Activated CD8-positive, alpha-beta memory T cell treated with anti-CD3 and anti-CD28 coated beads, Interleukin-2, amount 50 U/mL, for 1 hour (primary cell): ENCODE measurements at regions not wholly inside any gene's neighbourhood (a gene's known extent, or its start where the extent isn't known, plus 50 kb on each side); places are given as distances from the start of the nearest gene placed in this dataset.
"Not testable (repeated sequence)": the region's sequence is repeated elsewhere in the genome, so short reads cannot be mapped to it uniquely, and the experiment has no call there.

Source experiments
- DNase-seq: peaks from one replicate; pipeline ENCODE4 v3.0.0-alpha.2; 2020; ENCODE audit errors: extremely low read depth

- DNase-seq: no peak
These were observed 224.7 kb upstream of the EGLN3 start for GRCh38 chr14:34175574-34175973.

- no peak for DNase-seq
These were observed 224.1 kb upstream of the EGLN3 start for GRCh38 chr14:34174973-34175372.

DNA sequence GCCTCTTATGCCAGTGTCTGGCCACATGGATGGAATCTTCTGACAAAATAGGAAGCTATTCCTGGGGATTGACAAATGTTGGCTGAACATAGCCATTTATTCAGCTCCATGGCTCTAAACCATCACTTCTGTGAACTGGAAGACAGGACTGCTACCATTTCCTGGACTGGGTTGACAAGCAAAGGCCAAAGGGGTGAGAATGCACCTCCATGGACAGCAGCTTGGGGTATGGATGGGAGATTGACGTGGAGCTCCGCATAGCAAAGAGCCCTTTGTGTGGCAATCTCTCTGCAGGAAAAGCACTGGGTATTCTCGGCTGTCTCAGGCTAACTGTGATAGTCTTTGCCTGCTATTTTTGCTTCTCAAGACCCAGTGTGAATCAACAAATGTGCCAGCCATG is 223.0 kb upstream of the EGLN3 start:
- DNase-seq: no peak

DNA sequence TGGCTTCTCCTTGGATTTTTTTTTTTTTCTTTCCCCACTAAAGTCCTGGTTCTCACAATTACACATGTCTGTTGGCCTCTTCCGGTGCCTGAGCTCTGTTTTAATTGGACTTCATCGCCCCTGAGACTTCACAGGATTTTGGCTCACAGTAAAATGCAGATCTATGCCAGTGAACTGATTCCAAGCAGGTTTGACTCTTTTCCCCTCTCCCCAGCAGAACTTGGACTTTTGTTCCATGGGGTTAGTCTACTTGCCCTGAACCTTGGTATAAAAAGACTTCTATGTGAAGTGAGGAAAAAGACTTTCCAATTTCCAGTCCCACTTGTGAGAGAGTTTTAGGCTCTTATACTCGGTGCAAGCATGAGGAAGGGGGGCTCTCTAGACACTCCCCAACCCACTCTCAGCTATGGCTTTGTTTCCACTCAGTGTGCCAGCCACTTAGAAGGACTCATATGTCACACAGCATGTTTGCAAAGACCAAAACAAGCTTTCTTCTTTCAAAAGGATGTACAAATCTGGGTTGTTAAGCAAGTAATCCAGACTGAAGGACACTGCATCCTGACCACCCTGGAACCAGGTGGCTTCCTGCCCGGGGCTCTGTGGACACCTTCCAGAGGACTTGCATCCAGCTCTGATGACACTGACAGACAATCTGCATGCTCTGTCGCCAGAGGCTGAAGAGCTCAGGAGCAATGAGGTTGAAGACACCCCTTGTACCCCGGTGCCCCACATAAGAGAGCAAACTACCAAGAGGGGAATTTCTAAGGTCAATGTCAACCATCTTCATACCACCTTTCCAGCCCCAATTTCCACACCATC is 221.9 kb upstream of the EGLN3 start:
- DNase-seq: no peak

GRCh38 chr14:34172173-34172451 is 221.2 kb upstream of the EGLN3 start:
- DNase-seq: no peak

DNA sequence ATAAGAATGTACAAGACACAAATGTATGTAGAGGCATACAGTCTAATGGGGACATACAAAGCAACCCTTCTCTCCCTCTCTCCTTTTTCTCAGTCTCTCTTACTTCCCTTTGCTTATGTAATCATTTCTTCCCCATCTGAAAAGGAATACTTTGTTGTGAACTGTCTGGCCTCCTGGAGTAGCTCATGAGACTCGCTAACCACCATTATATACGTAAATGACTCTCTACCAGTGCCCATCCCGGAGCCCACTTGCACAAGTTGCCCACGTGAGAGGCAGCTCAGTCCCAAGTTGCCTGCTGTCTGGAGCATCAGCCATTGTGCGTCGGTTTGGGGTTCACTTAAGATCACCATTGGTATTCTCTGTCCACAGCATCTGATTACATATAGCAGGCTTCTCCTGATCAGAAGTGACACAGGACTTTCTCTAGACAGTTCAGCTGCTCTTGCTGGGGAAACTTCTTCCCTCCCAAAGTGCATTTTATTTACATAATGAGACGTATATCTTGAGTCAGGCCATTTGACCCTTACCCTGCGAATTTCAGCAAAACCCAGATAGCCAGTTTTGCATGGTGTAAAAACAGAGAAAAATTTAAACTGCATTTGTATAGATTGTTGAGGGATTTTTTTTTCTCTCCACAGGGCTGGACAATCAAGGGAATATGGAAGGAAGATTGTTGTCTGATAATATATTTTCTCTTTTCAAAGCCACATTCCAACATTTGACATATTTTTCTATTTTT is 220.7 kb upstream of the EGLN3 start:
- DNase-seq: no peak

- no peak for DNase-seq
These were observed 220.0 kb upstream of the EGLN3 start for GRCh38 chr14:34170882-34171281.

DNA sequence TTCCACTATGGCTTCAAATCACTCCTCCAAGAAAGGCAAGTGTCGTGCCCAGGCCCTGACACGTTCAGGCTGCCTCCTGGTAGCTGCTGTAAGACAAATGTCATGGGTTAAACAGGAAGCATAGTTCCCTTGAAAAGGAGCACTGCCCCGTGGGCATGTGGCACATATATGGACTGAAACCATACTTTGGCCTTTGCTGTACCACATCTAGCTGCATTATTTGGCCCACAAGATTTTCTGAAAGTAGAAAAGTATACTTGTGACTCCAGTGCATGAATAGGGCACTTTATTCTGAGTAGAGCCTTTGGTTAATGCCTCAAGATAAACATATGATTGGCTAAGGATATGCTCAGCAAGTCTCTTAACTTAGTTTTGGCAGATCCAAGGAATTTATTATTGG is 218.7 kb upstream of the EGLN3 start:
- no peak for DNase-seq

GRCh38 chr14:34168656-34169055 is 217.8 kb upstream of the EGLN3 start:
- DNase-seq: no peak

DNA sequence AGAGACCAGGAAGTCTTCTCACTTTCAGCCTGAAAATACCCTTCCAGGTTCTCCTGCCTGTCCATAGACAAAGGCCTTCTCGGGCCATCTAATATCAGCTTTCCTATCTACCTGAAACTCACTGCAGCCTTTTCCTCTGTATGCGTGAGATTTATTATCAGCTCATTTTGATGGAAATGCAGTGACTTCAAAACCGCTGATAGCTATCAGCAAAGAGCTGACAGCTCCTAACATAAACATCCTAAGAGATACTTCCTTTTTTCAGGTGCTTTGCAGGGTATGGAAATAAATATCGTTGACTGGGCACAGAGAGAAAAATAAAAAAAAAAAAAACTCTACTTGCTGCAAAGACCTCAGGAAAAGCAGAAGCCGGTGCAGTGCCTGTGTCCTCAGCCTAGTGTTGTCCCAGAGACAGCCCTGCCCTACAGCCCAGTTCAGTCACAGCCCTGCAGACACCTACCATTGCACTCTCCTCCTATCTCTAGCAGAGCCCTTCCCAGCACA is 215.0 kb upstream of the EGLN3 start:
- DNase-seq: no peak

DNA sequence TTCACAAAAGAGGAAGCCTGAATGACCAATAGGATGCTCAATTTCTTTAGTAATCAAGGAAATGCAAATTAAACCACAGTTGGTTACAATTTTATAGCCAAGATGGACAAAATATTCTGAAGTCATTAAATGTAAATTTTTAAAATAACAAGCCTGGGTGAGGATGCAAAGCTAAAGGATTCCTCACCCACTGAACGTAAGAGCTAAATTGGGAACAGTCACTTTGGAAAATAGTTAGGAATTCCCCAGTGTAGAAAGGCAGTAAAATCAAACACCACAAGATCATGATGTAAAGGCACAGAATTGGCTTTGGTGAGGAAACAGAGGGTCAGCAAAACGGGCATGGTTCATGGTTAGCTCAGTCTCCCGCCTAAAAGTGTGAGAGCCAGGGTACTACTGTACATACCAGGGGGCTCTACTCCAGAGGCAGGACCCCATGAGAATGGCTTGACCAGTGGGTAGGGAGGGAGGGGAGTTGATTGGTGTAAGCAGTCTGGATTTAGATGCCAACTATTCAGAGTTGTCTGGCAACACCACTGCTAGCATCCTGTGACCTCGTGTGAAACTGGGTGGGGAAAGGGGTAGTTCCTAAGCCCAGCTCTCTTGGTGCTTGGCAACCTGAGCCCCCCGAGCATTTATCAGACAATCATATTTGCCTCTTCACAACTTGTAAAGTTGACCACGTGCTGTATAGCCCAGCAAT is 213.4 kb upstream of the EGLN3 start:
- no peak for DNase-seq

DNA sequence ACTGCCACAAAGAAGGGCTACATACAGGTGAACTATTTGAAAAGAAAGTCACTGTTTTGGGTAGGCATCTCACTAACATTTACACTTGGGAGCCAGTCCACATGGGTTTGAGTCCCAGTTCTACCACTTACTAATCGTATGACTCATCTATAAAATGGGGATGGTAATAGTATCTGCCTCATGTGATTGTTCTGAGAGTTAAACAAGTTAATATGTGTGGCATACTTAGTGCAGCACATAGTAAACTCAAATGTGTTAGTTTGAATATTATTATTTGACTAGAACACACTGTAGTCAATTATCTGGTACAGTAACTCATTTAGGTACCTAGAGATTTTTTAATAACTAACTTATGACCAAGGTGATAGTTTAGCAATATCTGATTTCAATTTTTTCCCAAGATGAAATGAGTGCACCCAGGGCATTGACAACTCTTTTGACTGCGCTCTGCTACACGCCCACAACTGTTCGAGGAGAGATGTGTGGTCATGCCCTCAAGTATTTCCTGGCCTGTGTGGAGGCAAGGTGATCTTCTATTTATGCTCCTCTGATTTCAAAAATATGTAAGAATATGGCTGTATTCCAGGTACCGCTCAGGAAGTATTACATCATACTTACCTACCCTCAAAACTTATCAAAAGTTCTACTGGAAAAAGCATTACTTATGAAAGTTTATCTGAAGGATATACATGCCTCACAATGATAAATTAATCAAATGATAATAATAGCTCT is 210.6 kb upstream of the EGLN3 start:
- no peak for DNase-seq

- DNase-seq: no peak
These were observed 209.7 kb upstream of the EGLN3 start for GRCh38 chr14:34160619-34161018.

DNA sequence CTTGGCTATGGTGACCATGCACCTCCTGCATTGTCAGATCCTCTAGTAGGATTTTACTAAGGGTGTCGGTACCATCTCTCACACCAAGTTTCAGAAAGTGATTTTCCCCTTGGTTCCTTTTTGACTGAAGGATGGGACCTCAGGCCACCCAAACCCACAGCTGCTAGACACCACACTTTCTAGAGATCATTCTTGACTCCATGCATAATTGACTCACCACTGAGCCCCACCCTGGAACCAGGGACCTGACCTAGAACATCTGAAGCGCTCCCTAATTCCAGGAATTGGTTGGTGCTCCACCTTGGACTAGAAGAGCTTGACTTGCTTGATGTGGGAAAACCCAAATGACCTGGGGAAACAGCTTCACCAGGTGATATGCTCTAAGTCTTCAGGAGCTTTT is 206.8 kb upstream of the EGLN3 start:
- DNase-seq: no peak

DNA sequence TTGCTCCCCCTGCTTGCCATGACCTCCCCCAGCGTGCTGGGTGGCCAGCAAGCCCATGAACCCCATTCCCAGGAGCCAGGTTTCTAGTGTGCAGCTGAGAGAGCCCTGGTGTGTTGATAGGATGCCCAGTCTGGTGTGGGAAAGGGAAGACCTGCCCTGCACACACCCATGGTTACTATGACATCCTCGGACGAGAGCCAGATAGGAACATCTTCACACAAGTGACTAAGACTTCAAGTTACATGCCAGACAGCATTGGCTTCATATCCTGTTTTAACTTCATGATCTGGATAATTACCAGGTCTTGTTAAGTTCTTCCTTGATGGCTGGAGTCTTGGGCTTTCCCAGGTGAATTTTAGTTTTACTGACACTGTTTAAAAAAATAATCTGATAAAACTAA is 196.6 kb upstream of the EGLN3 start:
- DNase-seq: no peak

GRCh38 chr14:34140127-34140526 is 189.3 kb upstream of the EGLN3 start:
- not testable (repeated sequence) for DNase-seq

DNA sequence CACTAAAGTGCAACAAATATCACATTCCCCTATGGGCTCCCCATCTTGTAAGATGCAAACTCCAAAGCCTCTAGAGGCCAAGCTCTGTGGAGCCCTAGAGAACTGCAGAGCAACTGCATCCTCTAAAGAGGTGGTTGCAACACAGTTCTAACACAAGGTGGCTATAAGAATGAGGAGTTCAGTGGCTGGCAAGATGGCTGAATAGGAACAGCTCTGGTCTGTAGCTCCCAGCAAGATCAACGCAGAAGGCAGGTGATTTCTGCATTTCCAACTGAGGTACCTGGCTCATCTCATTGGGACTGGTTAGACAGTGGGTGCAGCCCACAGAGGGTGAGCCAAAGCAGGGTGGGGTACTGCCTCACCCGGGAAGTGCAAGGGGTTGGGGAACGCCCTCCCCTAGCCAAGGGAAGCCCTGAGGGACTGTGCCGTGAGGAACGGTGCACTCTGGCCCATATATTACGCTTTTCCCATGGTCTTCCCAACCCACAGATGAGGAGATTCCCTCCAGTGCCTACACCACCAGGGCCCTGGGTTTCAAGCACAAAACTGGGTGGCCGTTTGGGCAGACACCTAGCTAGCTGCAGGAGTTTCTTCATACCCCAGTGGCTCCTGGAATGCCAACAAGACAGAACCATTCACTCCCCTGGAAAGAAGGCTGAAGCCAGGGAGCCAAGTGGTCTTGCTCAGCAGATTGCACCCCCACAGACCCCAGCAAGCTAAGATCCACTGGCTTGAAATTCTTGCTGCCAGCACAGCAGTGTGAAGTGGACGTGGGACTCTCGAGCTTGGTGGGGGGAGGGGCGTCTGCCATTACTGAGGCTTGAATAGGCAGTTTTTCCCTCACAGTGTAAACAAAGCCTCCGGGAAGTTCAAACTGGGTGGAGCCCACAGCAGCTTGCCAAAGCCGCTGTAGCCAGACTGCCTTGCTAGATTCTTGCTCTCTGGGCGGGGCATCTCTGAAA is 188.6 kb upstream of the EGLN3 start:
- not testable (repeated sequence) for DNase-seq

GRCh38 chr14:34138175-34138574 is 187.3 kb upstream of the EGLN3 start:
- DNase-seq: no peak

- no peak for DNase-seq
These were observed 186.3 kb upstream of the EGLN3 start for GRCh38 chr14:34137001-34137745.

GRCh38 chr14:34135492-34135891 is 184.6 kb upstream of the EGLN3 start:
- DNase-seq: no peak
